Omental fat pad (tissue), 3 donors: ENCODE measurements at regions not wholly inside any gene's neighbourhood (a gene's known extent, or its start where the extent isn't known, plus 50 kb on each side); places are given as distances from the start of the nearest gene placed in this dataset.

ENCODE experiments used
- ATAC-seq: fragments of 150-250 bp; one replicate; pipeline ENCODE4 v1.9.1; 2016; ENCODE audit warnings: mild to moderate bottlenecking, moderate library complexity; ENCODE audit not compliant: low FRiP score
- DNase-seq: peaks from one replicate; pipeline ENCODE4 v3.0.0-alpha.2; 2019; ENCODE audit warnings: low spot score
- TF ChIP-seq, protein P1 (sequence below), 3 donors: fragments of 450-650 bp; IDR thresholded peaks; one replicate each; pipeline ENCODE4 v1.5.1; 2016 to 2017; ENCODE audit warnings: antibody characterized with exemption in 3 of 3, mild to moderate bottlenecking in 3 of 3, moderate library complexity in 2 of 3

GRCh38 chr10:133035952-133036351, 51.8 kb upstream of the ADGRA1 start:
- no peak for ATAC-seq
- DNase-seq, result no peak
- TF ChIP-seq, protein P1, sequence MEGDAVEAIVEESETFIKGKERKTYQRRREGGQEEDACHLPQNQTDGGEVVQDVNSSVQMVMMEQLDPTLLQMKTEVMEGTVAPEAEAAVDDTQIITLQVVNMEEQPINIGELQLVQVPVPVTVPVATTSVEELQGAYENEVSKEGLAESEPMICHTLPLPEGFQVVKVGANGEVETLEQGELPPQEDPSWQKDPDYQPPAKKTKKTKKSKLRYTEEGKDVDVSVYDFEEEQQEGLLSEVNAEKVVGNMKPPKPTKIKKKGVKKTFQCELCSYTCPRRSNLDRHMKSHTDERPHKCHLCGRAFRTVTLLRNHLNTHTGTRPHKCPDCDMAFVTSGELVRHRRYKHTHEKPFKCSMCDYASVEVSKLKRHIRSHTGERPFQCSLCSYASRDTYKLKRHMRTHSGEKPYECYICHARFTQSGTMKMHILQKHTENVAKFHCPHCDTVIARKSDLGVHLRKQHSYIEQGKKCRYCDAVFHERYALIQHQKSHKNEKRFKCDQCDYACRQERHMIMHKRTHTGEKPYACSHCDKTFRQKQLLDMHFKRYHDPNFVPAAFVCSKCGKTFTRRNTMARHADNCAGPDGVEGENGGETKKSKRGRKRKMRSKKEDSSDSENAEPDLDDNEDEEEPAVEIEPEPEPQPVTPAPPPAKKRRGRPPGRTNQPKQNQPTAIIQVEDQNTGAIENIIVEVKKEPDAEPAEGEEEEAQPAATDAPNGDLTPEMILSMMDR (IDR thresholded peaks at IDR 0.05), result no peak

- no peak for DNase-seq
- no peak for ATAC-seq
- TF ChIP-seq, protein P1 (IDR thresholded peaks at IDR 0.05), result no peak
Observed at GRCh38 chr10:133034762-133035161, 53.0 kb upstream of the ADGRA1 start.

GRCh38 chr10:133034092-133034491, 53.6 kb upstream of the ADGRA1 start:
- TF ChIP-seq, protein P1 (IDR thresholded peaks at IDR 0.05), result no peak
- DNase-seq (no peak), ATAC-seq (no peak)

- ATAC-seq (no peak), DNase-seq (no peak)
- TF ChIP-seq, protein P1 (IDR thresholded peaks at IDR 0.05), result no peak
Observed at GRCh38 chr10:133033742-133034048, 54.0 kb upstream of the ADGRA1 start.

GRCh38 chr10:133032976-133033741, 54.6 kb upstream of the ADGRA1 start:
- TF ChIP-seq, protein P1 (IDR thresholded peaks at IDR 0.05), result no peak
- no peak for ATAC-seq
- DNase-seq, result no peak

GRCh38 chr10:133032231-133032630, 55.5 kb upstream of the ADGRA1 start:
- ATAC-seq (no peak), DNase-seq (no peak)
- TF ChIP-seq, protein P1 (IDR thresholded peaks at IDR 0.05), result no peak

DNA sequence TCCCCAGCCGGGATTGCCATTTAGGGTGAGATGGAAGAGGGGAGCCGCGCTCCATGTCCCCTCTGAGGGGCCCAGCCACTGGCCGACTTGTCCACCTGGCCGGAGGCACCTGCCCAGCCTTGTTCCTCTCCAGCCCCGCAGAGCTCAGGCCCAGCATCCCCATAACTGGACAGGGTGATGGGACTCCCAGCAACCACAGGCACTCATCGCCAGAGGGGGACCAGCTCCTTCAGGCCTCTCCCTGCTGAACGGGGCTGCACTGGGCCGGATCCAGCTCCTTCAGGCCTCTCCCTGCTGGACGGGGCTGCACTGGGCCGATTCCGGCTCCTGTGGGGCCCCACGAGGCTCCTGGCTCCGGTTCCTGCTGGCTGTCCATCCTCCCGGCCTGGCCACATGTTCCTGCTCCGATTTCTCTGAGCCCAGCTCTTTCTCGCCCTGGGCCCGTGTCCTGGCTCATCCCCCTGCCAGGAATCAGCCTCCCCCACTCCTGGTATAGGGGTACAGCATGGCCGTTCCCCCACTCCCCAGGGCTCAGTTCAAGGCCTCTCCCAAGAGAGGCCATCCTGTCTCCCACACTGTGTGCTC, 56.1 kb upstream of the ADGRA1 start:
- TF ChIP-seq, protein P1 (IDR thresholded peaks at IDR 0.05), result no peak
- no peak for ATAC-seq
- no peak for DNase-seq
